ENCODE measurements at regions not wholly inside any gene's neighbourhood (a gene's known extent, or its start where the extent isn't known, plus 50 kb on each side); places are given as distances from the start of the nearest gene placed in this dataset.

GRCh38 chr2:149716687-149717086 lies 129.1 kb upstream of the MMADHC start:
- ATAC-seq (no peak), DNase-seq (no peak)
- Histone ChIP-seq H3K27me3 (ENCODE audit: control insufficient read depth, insufficient read depth, low read length) (no peaks in the 10 kb centered on the region), H3K27ac (ENCODE audit: low read length) (no peak overlapping the region), H3K4me3 (ENCODE audit: low read length) (no peak overlapping the region), H3K4me1 (ENCODE audit: control insufficient read depth, insufficient read depth, low read length) (no peaks in the 10 kb centered on the region), H3K36me3 (ENCODE audit: control insufficient read depth, insufficient read depth, low read length) (no peaks in the 10 kb centered on the region), H3K9me3 (ENCODE audit: control insufficient read depth, insufficient read depth, low read length) (no peaks in the 10 kb centered on the region)
- H3K9me3 Mint-ChIP-seq = peaks cover 0 to 4% of the 10 kb centered on the region in 2 donors
- intact Hi-C loops (cut with micrococcal nuclease) = no loop called here
- no peak overlapping the region for H3K27ac Mint-ChIP-seq
- no peak overlapping the region for H3K4me3 Mint-ChIP-seq
- no peaks in the 10 kb centered on the region for H3K36me3 Mint-ChIP-seq
- H3K4me1 Mint-ChIP-seq = no peaks in the 10 kb centered on the region
- WGBS (ENCODE audit: insufficient coverage) = 81% methylated on average over 6 of the region's 6 CpGs
- no peaks in the 10 kb centered on the region for H3K27me3 Mint-ChIP-seq (ENCODE audit: low read depth in 2 of 2)
- no peak for TF ChIP-seq CTCF (IDR thresholded peaks at IDR 0.05)

- no peaks in the 10 kb centered on the region for H3K36me3 Mint-ChIP-seq
- intact Hi-C loops (cut with micrococcal nuclease) = no loop called here
- no peak overlapping the region for H3K4me3 Mint-ChIP-seq
- 84% methylated on average over 2 of the region's 2 CpGs for WGBS (ENCODE audit: insufficient coverage)
- H3K4me1 Mint-ChIP-seq = no peaks in the 10 kb centered on the region
- H3K27ac ChIP-seq (ENCODE audit: low read length) = no peak overlapping the region
- no peak overlapping the region for H3K4me3 ChIP-seq (ENCODE audit: low read length)
- peaks cover 0 to 6% of the 10 kb centered on the region in 2 donors for H3K9me3 Mint-ChIP-seq
- H3K9me3 ChIP-seq (ENCODE audit: control insufficient read depth, insufficient read depth, low read length) = no peaks in the 10 kb centered on the region
- ATAC-seq = no peak
- no peaks in the 10 kb centered on the region for H3K27me3 ChIP-seq (ENCODE audit: control insufficient read depth, insufficient read depth, low read length)
- no peak overlapping the region for H3K27ac Mint-ChIP-seq
- no peak for DNase-seq
- H3K4me1 ChIP-seq (ENCODE audit: control insufficient read depth, insufficient read depth, low read length) = no peaks in the 10 kb centered on the region
- no peak for TF ChIP-seq CTCF (IDR thresholded peaks at IDR 0.05)
- H3K36me3 ChIP-seq (ENCODE audit: control insufficient read depth, insufficient read depth, low read length) = no peaks in the 10 kb centered on the region
- no peaks in the 10 kb centered on the region for H3K27me3 Mint-ChIP-seq (ENCODE audit: low read depth in 2 of 2)
These were observed 128.3 kb upstream of the MMADHC start for GRCh38 chr2:149715894-149716293.

- Mint-ChIP-seq H3K36me3 (no peaks in the 10 kb centered on the region), H3K4me3 (no peak overlapping the region), H3K27ac (no peak overlapping the region), H3K9me3 (peaks cover 0 to 6% of the 10 kb centered on the region in 2 donors), H3K27me3 (ENCODE audit: low read depth in 2 of 2) (no peaks in the 10 kb centered on the region), H3K4me1 (no peaks in the 10 kb centered on the region)
- ATAC-seq = no peak
- Histone ChIP-seq H3K36me3 (ENCODE audit: control insufficient read depth, insufficient read depth, low read length) (no peaks in the 10 kb centered on the region), H3K27ac (ENCODE audit: low read length) (no peak overlapping the region), H3K27me3 (ENCODE audit: control insufficient read depth, insufficient read depth, low read length) (no peaks in the 10 kb centered on the region), H3K9me3 (ENCODE audit: control insufficient read depth, insufficient read depth, low read length) (no peaks in the 10 kb centered on the region), H3K4me1 (ENCODE audit: control insufficient read depth, insufficient read depth, low read length) (no peaks in the 10 kb centered on the region), H3K4me3 (ENCODE audit: low read length) (no peak overlapping the region)
- TF ChIP-seq CTCF (IDR thresholded peaks at IDR 0.05) = no peak
- intact Hi-C loops (cut with micrococcal nuclease) = no loop called here
- DNase-seq = no peak
- 38% methylated on average over 2 of the region's 3 CpGs for WGBS (ENCODE audit: insufficient coverage)
These were observed 127.5 kb upstream of the MMADHC start for GRCh38 chr2:149715005-149715592.
